RWPE2 (cell line): ENCODE measurements at regions not wholly inside any gene's neighbourhood (a gene's known extent, or its start where the extent isn't known, plus 50 kb on each side); places are given as distances from the start of the nearest gene placed in this dataset.

Source experiments
- ATAC-seq: fragments of 200-7000 bp; cut with Tn5 transposase; 3 replicates; pipeline ENCODE4 v1.9.1; 2021; ENCODE audit warnings: low read depth
- DNase-seq: peaks from one replicate; pipeline ENCODE4 v3.0.0-alpha.2; 2020; ENCODE audit warnings: low spot score
- H3K27ac ChIP-seq: fragments of 450-650 bp; 2 replicates; pipeline ENCODE4 v1.5.1; 2017; ENCODE audit warnings: mild to moderate bottlenecking; ENCODE audit not compliant: poor library complexity, severe bottlenecking
- H3K27me3 ChIP-seq: fragments of 250-450 bp; sonication (Bioruptor Pico); 2 replicates; pipeline ENCODE4 v1.5.1; 2021; ENCODE audit warnings: mild to moderate bottlenecking, moderate library complexity; ENCODE audit not compliant: insufficient read depth, poor library complexity, severe bottlenecking
- H3K36me3 ChIP-seq: fragments of 250-450 bp; sonication (Bioruptor Pico); 2 replicates; pipeline ENCODE4 v1.5.1; 2020; ENCODE audit warnings: low read depth, mild to moderate bottlenecking, moderate library complexity
- H3K4me1 ChIP-seq: fragments of 250-450 bp; sonication (Bioruptor Pico); 2 replicates; pipeline ENCODE4 v1.5.1; 2021; ENCODE audit warnings: mild to moderate bottlenecking, moderate library complexity; ENCODE audit not compliant: insufficient read depth, poor library complexity, severe bottlenecking
- H3K4me3 ChIP-seq: fragments of 250-450 bp; sonication (Bioruptor Pico); 2 replicates; pipeline ENCODE4 v1.5.1; 2021; ENCODE audit warnings: mild to moderate bottlenecking, moderate library complexity; ENCODE audit not compliant: severe bottlenecking
- H3K9me3 ChIP-seq: fragments of 250-450 bp; sonication (Bioruptor Pico); 2 replicates; pipeline ENCODE4 v1.5.1; 2021; ENCODE audit warnings: mild to moderate bottlenecking, moderate library complexity; ENCODE audit not compliant: severe bottlenecking
- CTCF ChIP-seq: fragments of 450-650 bp; IDR thresholded peaks from one replicate; pipeline ENCODE4 v1.5.1; 2017; ENCODE audit warnings: mild to moderate bottlenecking, moderate library complexity; ENCODE audit not compliant: poor library complexity, severe bottlenecking

- Histone ChIP-seq H3K36me3 (no peaks in the 10 kb centered on the region), H3K4me1 (no peaks in the 10 kb centered on the region), H3K4me3 (no peak overlapping the region), H3K9me3 (no peaks in the 10 kb centered on the region), H3K27me3 (no peaks in the 10 kb centered on the region), H3K27ac (no peak overlapping the region)
- no peak for DNase-seq
- no peak for ATAC-seq
- TF ChIP-seq CTCF: no peak
These were observed 122.3 kb upstream of the USP9X start for GRCh38 chrX:40962793-40963407.

DNA sequence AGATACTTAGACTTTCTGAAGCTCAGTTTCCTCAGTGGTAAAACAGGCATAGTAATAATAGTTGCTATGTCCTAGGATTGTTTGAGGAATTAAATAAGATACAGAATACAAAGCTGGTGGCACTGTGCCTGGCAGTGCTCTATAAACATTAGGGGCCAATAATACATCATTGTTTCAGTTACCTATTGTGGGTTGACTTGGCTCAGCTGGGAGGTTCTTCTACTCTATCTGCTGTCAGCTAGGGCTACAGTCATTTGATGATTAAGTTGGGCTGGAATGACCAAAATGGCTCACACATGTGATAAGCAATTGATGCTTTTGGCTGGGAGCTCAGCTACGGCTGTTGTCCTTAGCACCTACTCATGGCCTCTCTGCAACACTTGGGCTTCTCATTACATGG lies 121.2 kb upstream of the USP9X start:
- Histone ChIP-seq H3K9me3 (no peaks in the 10 kb centered on the region), H3K27ac (no peak overlapping the region), H3K27me3 (no peaks in the 10 kb centered on the region), H3K36me3 (no peaks in the 10 kb centered on the region), H3K4me1 (no peaks in the 10 kb centered on the region), H3K4me3 (no peak overlapping the region)
- TF ChIP-seq CTCF: no peak
- ATAC-seq: no peak
- DNase-seq: no peak

GRCh38 chrX:40964633-40965586 lies 120.3 kb upstream of the USP9X start:
- TF ChIP-seq CTCF: no peak
- H3K4me3 ChIP-seq: no peak overlapping the region
- DNase-seq (no peak), ATAC-seq (peak; percentile 40; the same call in 1 of the 3 replicates)
- no peaks in the 10 kb centered on the region for H3K4me1 ChIP-seq
- H3K27ac ChIP-seq: no peak overlapping the region
- no peaks in the 10 kb centered on the region for H3K27me3 ChIP-seq
- no peaks in the 10 kb centered on the region for H3K9me3 ChIP-seq
- H3K36me3 ChIP-seq: no peaks in the 10 kb centered on the region

- Histone ChIP-seq H3K4me3 (no peak overlapping the region), H3K27me3 (no peaks in the 10 kb centered on the region), H3K36me3 (no peaks in the 10 kb centered on the region), H3K9me3 (no peaks in the 10 kb centered on the region), H3K27ac (no peak overlapping the region), H3K4me1 (no peaks in the 10 kb centered on the region)
- no peak for DNase-seq
- no peak for TF ChIP-seq CTCF
- no peak for ATAC-seq
These were observed 118.9 kb upstream of the USP9X start for GRCh38 chrX:40966213-40966820.
